Mammary epithelial cell (primary cell): ENCODE measurements at regions not wholly inside any gene's neighbourhood (a gene's known extent, or its start where the extent isn't known, plus 50 kb on each side); places are given as distances from the start of the nearest gene placed in this dataset.

Source experiments
- CTCF ChIP-seq, 2 donors: IDR thresholded peaks in 1 of 2; conservative IDR thresholded peaks in 1 of 2; 2 replicates each; pipeline ENCODE4 v1.5.1; 2011 to 2012; ENCODE audit warnings: inconsistent platforms in 2 of 2, low read length in 2 of 2, mild to moderate bottlenecking in 2 of 2, control low read depth in 1 of 2, low read depth in 1 of 2; ENCODE audit not compliant: insufficient read depth in 1 of 2; ENCODE audit errors: extremely low read depth in 1 of 2
- EZH2 ChIP-seq: IDR thresholded peaks from 2 replicates; pipeline ENCODE4 v1.6.1; 2012; ENCODE audit warnings: low read length, inconsistent platforms, borderline replicate concordance

GRCh38 chr11:22928207-22928917, 68.1 kb upstream of the CCDC179 start:
- TF ChIP-seq CTCF (conservative IDR thresholded peaks at IDR 0.05 in 1 of 2, IDR thresholded peaks at IDR 0.05 in 1 of 2; ENCODE audit: extremely low read depth in 1 of 2, insufficient read depth in 1 of 2, low read depth in 1 of 2, low read length in 2 of 2) (peak; percentile 4 to 5), EZH2 (no peak)
